ENCODE measurements at regions not wholly inside any gene's neighbourhood (a gene's known extent, or its start where the extent isn't known, plus 50 kb on each side); places are given as distances from the start of the nearest gene placed in this dataset.

- Histone ChIP-seq H3K4me1 (ENCODE audit: insufficient read depth, low read length) (no peaks in the 10 kb centered on the region), H3K27ac (ENCODE audit: low read depth, low read length) (no peak overlapping the region), H3K27me3 (ENCODE audit: insufficient read depth, low read length) (no peaks in the 10 kb centered on the region), H3K4me3 (ENCODE audit: low read length in 2 of 2) (no peak overlapping the region), H3K36me3 (ENCODE audit: insufficient read depth, low read length) (no peaks in the 10 kb centered on the region), H3K9me3 (ENCODE audit: control insufficient read depth in 1 of 2, low read length in 2 of 2) (no peaks in the 10 kb centered on the region)
- H3K27ac Mint-ChIP-seq = no peak overlapping the region
- H3K4me3 Mint-ChIP-seq = no peak overlapping the region
- no peaks in the 10 kb centered on the region for H3K4me1 Mint-ChIP-seq
- ChIA-PET CTCF (ENCODE audit: partially characterized antibody) (interaction anchor here (0.6 kb wide), 1 partner anchor 687 kb away, joined by 3 read pairs; no protein-coding TSS in a partner anchor), POLR2A (ENCODE audit: partially characterized antibody) (no interaction called here)
- no peak for DNase-seq
- no peaks in the 10 kb centered on the region for H3K27me3 Mint-ChIP-seq
- H3K9me3 Mint-ChIP-seq = peaks cover 0 to 5% (median 0%) of the 10 kb centered on the region in 8 donors
- intact Hi-C loops (cut with micrococcal nuclease) = no loop called here
- H3K36me3 Mint-ChIP-seq = no peaks in the 10 kb centered on the region
These were observed 1181.6 kb downstream of the DNAJB9 start for GRCh38 chr7:109751241-109751640.

- no peaks in the 10 kb centered on the region for H3K9me3 ChIP-seq (ENCODE audit: control insufficient read depth in 1 of 2, low read length in 2 of 2)
- Mint-ChIP-seq H3K36me3 (no peaks in the 10 kb centered on the region), H3K4me3 (no peak overlapping the region), H3K4me1 (no peaks in the 10 kb centered on the region), H3K27me3 (no peaks in the 10 kb centered on the region), H3K9me3 (peaks cover 0 to 5% (median 0%) of the 10 kb centered on the region in 8 donors), H3K27ac (no peak overlapping the region)
- POLR2A ChIA-PET (ENCODE audit: partially characterized antibody) = no interaction called here
- H3K4me3 ChIP-seq (ENCODE audit: low read length in 2 of 2) = no peak overlapping the region
- no peaks in the 10 kb centered on the region for H3K27me3 ChIP-seq (ENCODE audit: insufficient read depth, low read length)
- H3K36me3 ChIP-seq (ENCODE audit: insufficient read depth, low read length) = no peaks in the 10 kb centered on the region
- no peak for DNase-seq
- H3K4me1 ChIP-seq (ENCODE audit: insufficient read depth, low read length) = no peaks in the 10 kb centered on the region
- CTCF ChIA-PET (ENCODE audit: partially characterized antibody) = no interaction called here
- intact Hi-C loops (cut with micrococcal nuclease) = no loop called here
- H3K27ac ChIP-seq (ENCODE audit: low read depth, low read length) = no peak overlapping the region
These were observed 1182.4 kb downstream of the DNAJB9 start for GRCh38 chr7:109752068-109752467.

- no peaks in the 10 kb centered on the region for H3K4me1 Mint-ChIP-seq
- Histone ChIP-seq H3K4me1 (ENCODE audit: insufficient read depth, low read length) (no peaks in the 10 kb centered on the region), H3K36me3 (ENCODE audit: insufficient read depth, low read length) (no peaks in the 10 kb centered on the region), H3K4me3 (ENCODE audit: low read length in 2 of 2) (no peak overlapping the region), H3K27ac (ENCODE audit: low read depth, low read length) (no peak overlapping the region), H3K9me3 (ENCODE audit: control insufficient read depth in 1 of 2, low read length in 2 of 2) (no peaks in the 10 kb centered on the region), H3K27me3 (ENCODE audit: insufficient read depth, low read length) (no peaks in the 10 kb centered on the region)
- intact Hi-C loops (cut with micrococcal nuclease) = no loop called here
- ChIA-PET POLR2A (ENCODE audit: partially characterized antibody) (no interaction called here), CTCF (ENCODE audit: partially characterized antibody) (no interaction called here)
- no peak overlapping the region for H3K27ac Mint-ChIP-seq
- no peak for DNase-seq
- no peak overlapping the region for H3K4me3 Mint-ChIP-seq
- H3K9me3 Mint-ChIP-seq = peaks cover 0 to 12% (median 8%) of the 10 kb centered on the region in 8 donors
- H3K36me3 Mint-ChIP-seq = no peaks in the 10 kb centered on the region
- H3K27me3 Mint-ChIP-seq = no peaks in the 10 kb centered on the region
These were observed 1188.0 kb downstream of the DNAJB9 start for GRCh38 chr7:109757713-109758112.

GRCh38 chr7:109763611-109764010, 1193.9 kb downstream of the DNAJB9 start:
- DNase-seq = no peak
- no peaks in the 10 kb centered on the region for H3K36me3 ChIP-seq (ENCODE audit: insufficient read depth, low read length)
- H3K36me3 Mint-ChIP-seq = no peaks in the 10 kb centered on the region
- H3K4me3 Mint-ChIP-seq = no peak overlapping the region
- CTCF ChIA-PET (ENCODE audit: partially characterized antibody) = no interaction called here
- H3K27me3 Mint-ChIP-seq = no peaks in the 10 kb centered on the region
- peaks cover 0 to 9% (median 5%) of the 10 kb centered on the region in 8 donors for H3K9me3 Mint-ChIP-seq
- no peaks in the 10 kb centered on the region for H3K27me3 ChIP-seq (ENCODE audit: insufficient read depth, low read length)
- H3K27ac Mint-ChIP-seq = no peak overlapping the region
- H3K4me3 ChIP-seq (ENCODE audit: low read length in 2 of 2) = no peak overlapping the region
- POLR2A ChIA-PET (ENCODE audit: partially characterized antibody) = no interaction called here
- no peaks in the 10 kb centered on the region for H3K4me1 Mint-ChIP-seq
- H3K9me3 ChIP-seq (ENCODE audit: control insufficient read depth in 1 of 2, low read length in 2 of 2) = no peaks in the 10 kb centered on the region
- intact Hi-C loops (cut with micrococcal nuclease) = no loop called here
- H3K4me1 ChIP-seq (ENCODE audit: insufficient read depth, low read length) = no peaks in the 10 kb centered on the region
- H3K27ac ChIP-seq (ENCODE audit: low read depth, low read length) = no peak overlapping the region

GRCh38 chr7:109772161-109772560, 1202.5 kb downstream of the DNAJB9 start:
- CTCF ChIA-PET (ENCODE audit: partially characterized antibody) = no interaction called here
- intact Hi-C loops (cut with micrococcal nuclease) = no loop called here
- POLR2A ChIA-PET (ENCODE audit: partially characterized antibody) = no interaction called here
- no peak for DNase-seq
- Histone ChIP-seq H3K9me3 (ENCODE audit: control insufficient read depth in 1 of 2, low read length in 2 of 2) (no peaks in the 10 kb centered on the region), H3K27me3 (ENCODE audit: insufficient read depth, low read length) (no peaks in the 10 kb centered on the region), H3K4me3 (ENCODE audit: low read length in 2 of 2) (no peak overlapping the region), H3K36me3 (ENCODE audit: insufficient read depth, low read length) (no peaks in the 10 kb centered on the region), H3K4me1 (ENCODE audit: insufficient read depth, low read length) (no peaks in the 10 kb centered on the region), H3K27ac (ENCODE audit: low read depth, low read length) (no peak overlapping the region)
- Mint-ChIP-seq H3K4me3 (no peak overlapping the region), H3K27ac (no peak overlapping the region), H3K36me3 (no peaks in the 10 kb centered on the region), H3K27me3 (no peaks in the 10 kb centered on the region), H3K9me3 (peaks cover 0 to 14% (median 10%) of the 10 kb centered on the region in 8 donors), H3K4me1 (no peaks in the 10 kb centered on the region)

- H3K27me3 ChIP-seq (ENCODE audit: insufficient read depth, low read length) = no peaks in the 10 kb centered on the region
- Mint-ChIP-seq H3K4me3 (no peak overlapping the region), H3K36me3 (no peaks in the 10 kb centered on the region), H3K27me3 (no peaks in the 10 kb centered on the region), H3K4me1 (no peaks in the 10 kb centered on the region), H3K27ac (no peak overlapping the region), H3K9me3 (peaks cover 0 to 2% (median 0%) of the 10 kb centered on the region in 8 donors)
- H3K27ac ChIP-seq (ENCODE audit: low read depth, low read length) = no peak overlapping the region
- ChIA-PET POLR2A (ENCODE audit: partially characterized antibody) (no interaction called here), CTCF (ENCODE audit: partially characterized antibody) (no interaction called here)
- intact Hi-C loops (cut with micrococcal nuclease) = no loop called here
- H3K4me3 ChIP-seq (ENCODE audit: low read length in 2 of 2) = no peak overlapping the region
- H3K4me1 ChIP-seq (ENCODE audit: insufficient read depth, low read length) = no peaks in the 10 kb centered on the region
- no peaks in the 10 kb centered on the region for H3K9me3 ChIP-seq (ENCODE audit: control insufficient read depth in 1 of 2, low read length in 2 of 2)
- no peaks in the 10 kb centered on the region for H3K36me3 ChIP-seq (ENCODE audit: insufficient read depth, low read length)
- DNase-seq = no peak
These were observed 1213.1 kb downstream of the DNAJB9 start for GRCh38 chr7:109782806-109783205.

GRCh38 chr7:109806548-109806947, 1236.9 kb downstream of the DNAJB9 start:
- no peak overlapping the region for H3K27ac Mint-ChIP-seq
- H3K4me1 ChIP-seq (ENCODE audit: insufficient read depth, low read length) = no peaks in the 10 kb centered on the region
- no peak overlapping the region for H3K4me3 ChIP-seq (ENCODE audit: low read length in 2 of 2)
- CTCF ChIA-PET (ENCODE audit: partially characterized antibody) = no interaction called here
- H3K36me3 ChIP-seq (ENCODE audit: insufficient read depth, low read length) = no peaks in the 10 kb centered on the region
- no peaks in the 10 kb centered on the region for H3K9me3 ChIP-seq (ENCODE audit: control insufficient read depth in 1 of 2, low read length in 2 of 2)
- no peak overlapping the region for H3K27ac ChIP-seq (ENCODE audit: low read depth, low read length)
- POLR2A ChIA-PET (ENCODE audit: partially characterized antibody) = no interaction called here
- no peaks in the 10 kb centered on the region for H3K36me3 Mint-ChIP-seq
- peaks cover 0 to 1% of the 10 kb centered on the region in 2 donors for H3K27me3 Mint-ChIP-seq
- no peaks in the 10 kb centered on the region for H3K4me1 Mint-ChIP-seq
- H3K27me3 ChIP-seq (ENCODE audit: insufficient read depth, low read length) = no peaks in the 10 kb centered on the region
- H3K4me3 Mint-ChIP-seq = no peak overlapping the region
- peaks cover 0 to 14% (median 3%) of the 10 kb centered on the region in 8 donors for H3K9me3 Mint-ChIP-seq
- intact Hi-C loops (cut with micrococcal nuclease) = no loop called here
- DNase-seq = no peak

GRCh38 chr7:109821156-109821555, 1251.5 kb downstream of the DNAJB9 start:
- Histone ChIP-seq H3K4me3 (ENCODE audit: low read length in 2 of 2) (no peak overlapping the region), H3K4me1 (ENCODE audit: insufficient read depth, low read length) (no peaks in the 10 kb centered on the region), H3K9me3 (ENCODE audit: control insufficient read depth in 1 of 2, low read length in 2 of 2) (peaks cover 0 to 5% of the 10 kb centered on the region in 2 donors), H3K27ac (ENCODE audit: low read depth, low read length) (no peak overlapping the region), H3K27me3 (ENCODE audit: insufficient read depth, low read length) (no peaks in the 10 kb centered on the region), H3K36me3 (ENCODE audit: insufficient read depth, low read length) (no peaks in the 10 kb centered on the region)
- H3K27ac Mint-ChIP-seq = peak overlapping the region in 1 of 7 donors; percentile 18
- H3K4me1 Mint-ChIP-seq = no peaks in the 10 kb centered on the region
- DNase-seq = no peak
- ChIA-PET POLR2A (ENCODE audit: partially characterized antibody) (no interaction called here), CTCF (ENCODE audit: partially characterized antibody) (no interaction called here)
- H3K9me3 Mint-ChIP-seq = peaks cover 0 to 26% (median 15%) of the 10 kb centered on the region in 8 donors
- H3K4me3 Mint-ChIP-seq = no peak overlapping the region
- H3K36me3 Mint-ChIP-seq = no peaks in the 10 kb centered on the region
- intact Hi-C loops (cut with micrococcal nuclease) = no loop called here
- H3K27me3 Mint-ChIP-seq = no peaks in the 10 kb centered on the region
